GM12878 (cell line): ENCODE measurements at regions not wholly inside any gene's neighbourhood (a gene's known extent, or its start where the extent isn't known, plus 50 kb on each side); places are given as distances from the start of the nearest gene placed in this dataset.

Experiments used
- CTCF ChIP-seq, 3 experiments: IDR thresholded peaks in 2 of 3; conservative IDR thresholded peaks in 1 of 3; 2 replicates each; pipeline ENCODE4 v1.5.1; 2011; ENCODE audit warnings: low read depth in 3 of 3, low read length in 3 of 3, mild to moderate bottlenecking in 3 of 3, control low read depth in 2 of 3, moderate library complexity in 2 of 3, inconsistent platforms in 1 of 3, mixed read lengths in 1 of 3; ENCODE audit not compliant: control insufficient read depth in 2 of 3, insufficient read depth in 1 of 3; ENCODE audit errors: extremely low read depth in 1 of 3
- FOXM1 ChIP-seq: IDR thresholded peaks from 2 replicates; pipeline ENCODE4 v1.6.1; 2012; ENCODE audit warnings: low read depth, mild to moderate bottlenecking, inconsistent platforms, low read length, moderate library complexity
- MAX ChIP-seq: IDR thresholded peaks from 2 replicates; pipeline ENCODE4 v1.6.1; 2012; ENCODE audit warnings: low read depth, low read length, improper control_type of control experiment
- MYB ChIP-seq: fragments of 150-350 bp; IDR thresholded peaks from 2 replicates; pipeline ENCODE4 v1.6.1; 2014; ENCODE audit warnings: mild to moderate bottlenecking, low read depth, low read length, borderline replicate concordance
- RAD21 ChIP-seq: IDR thresholded peaks from 2 replicates; pipeline ENCODE4 v1.6.1; 2011; ENCODE audit warnings: mild to moderate bottlenecking, low read depth, low read length, moderate library complexity; ENCODE audit not compliant: insufficient read depth

GRCh38 chr17:77553459-77554066 is 404.9 kb upstream of the TNRC6C start:
- TF ChIP-seq MAX, result no peak
- TF ChIP-seq RAD21, result no peak
- no peak for TF ChIP-seq CTCF (IDR thresholded peaks at IDR 0.05 in 2 of 3, conservative IDR thresholded peaks at IDR 0.05 in 1 of 3; ENCODE audit: control insufficient read depth in 2 of 3, extremely low read depth in 1 of 3, insufficient read depth in 1 of 3, low read depth in 3 of 3, low read length in 3 of 3)
- TF ChIP-seq MYB, result no peak
- TF ChIP-seq FOXM1, result no peak
